ENCODE measurements at regions not wholly inside any gene's neighbourhood (a gene's known extent, or its start where the extent isn't known, plus 50 kb on each side); places are given as distances from the start of the nearest gene placed in this dataset.

DNA sequence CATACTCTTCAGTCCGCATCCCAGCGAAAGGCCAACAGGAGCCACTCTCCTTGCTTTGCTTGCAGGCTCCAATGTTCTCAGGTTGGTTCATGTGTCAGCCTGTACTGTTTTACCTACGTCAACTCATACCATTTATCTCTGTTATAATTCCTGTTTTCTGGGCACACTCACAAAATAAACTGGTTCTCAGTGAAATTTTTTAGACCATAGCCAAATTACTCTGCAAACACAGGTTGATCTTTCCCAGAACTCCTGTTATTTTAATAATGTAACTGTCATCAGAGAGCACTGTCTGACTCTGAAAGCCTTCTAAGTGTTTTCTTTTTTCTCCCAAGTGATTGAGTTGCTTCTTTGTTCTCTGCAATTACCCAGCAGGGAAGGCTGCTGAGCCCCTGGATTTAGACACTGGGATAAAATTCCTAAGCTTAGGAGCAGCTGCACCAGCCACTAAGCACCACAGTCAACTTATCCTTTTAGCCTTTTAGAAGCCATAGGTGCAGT lies 111.6 kb upstream of the PIEZO2 start:
- H2AFZ ChIP-seq = no peak overlapping the region
- no peak overlapping the region for H3K4me2 ChIP-seq
- H3K9me2 ChIP-seq (replicated peaks; ENCODE audit: insufficient read depth) = no peaks in the 10 kb centered on the region
- no peak overlapping the region for H3K4me3 ChIP-seq
- H3K36me3 ChIP-seq (replicated peaks; ENCODE audit: insufficient read depth, low read depth) = no peaks in the 10 kb centered on the region
- H3K27me3 ChIP-seq = no peaks in the 10 kb centered on the region
- DNase-seq (ENCODE audit: low spot score) = no peak
- WGBS (ENCODE audit: low lambda C conversion rate, missing lambda C conversion rate) = 78% methylated on average over 3 of the region's 3 CpGs
- TF ChIP-seq, protein P1, sequence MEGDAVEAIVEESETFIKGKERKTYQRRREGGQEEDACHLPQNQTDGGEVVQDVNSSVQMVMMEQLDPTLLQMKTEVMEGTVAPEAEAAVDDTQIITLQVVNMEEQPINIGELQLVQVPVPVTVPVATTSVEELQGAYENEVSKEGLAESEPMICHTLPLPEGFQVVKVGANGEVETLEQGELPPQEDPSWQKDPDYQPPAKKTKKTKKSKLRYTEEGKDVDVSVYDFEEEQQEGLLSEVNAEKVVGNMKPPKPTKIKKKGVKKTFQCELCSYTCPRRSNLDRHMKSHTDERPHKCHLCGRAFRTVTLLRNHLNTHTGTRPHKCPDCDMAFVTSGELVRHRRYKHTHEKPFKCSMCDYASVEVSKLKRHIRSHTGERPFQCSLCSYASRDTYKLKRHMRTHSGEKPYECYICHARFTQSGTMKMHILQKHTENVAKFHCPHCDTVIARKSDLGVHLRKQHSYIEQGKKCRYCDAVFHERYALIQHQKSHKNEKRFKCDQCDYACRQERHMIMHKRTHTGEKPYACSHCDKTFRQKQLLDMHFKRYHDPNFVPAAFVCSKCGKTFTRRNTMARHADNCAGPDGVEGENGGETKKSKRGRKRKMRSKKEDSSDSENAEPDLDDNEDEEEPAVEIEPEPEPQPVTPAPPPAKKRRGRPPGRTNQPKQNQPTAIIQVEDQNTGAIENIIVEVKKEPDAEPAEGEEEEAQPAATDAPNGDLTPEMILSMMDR (IDR thresholded peaks at IDR 0.05; ENCODE audit: poor library complexity) = no peak
- TF ChIP-seq EZH2phosphoT487 (IDR thresholded peaks at IDR 0.05; ENCODE audit: low read depth, severe bottlenecking, unreplicated experiment) = no peak
- TF ChIP-seq EZH2 (IDR thresholded peaks at IDR 0.05; ENCODE audit: borderline replicate concordance) = no peak
- no peaks in the 10 kb centered on the region for H3K4me1 ChIP-seq (ENCODE audit: insufficient read depth)
- H3K9me3 ChIP-seq (ENCODE audit: low read depth) = no peaks in the 10 kb centered on the region
- no peak overlapping the region for H3K27ac ChIP-seq
- no peaks in the 10 kb centered on the region for H3K79me2 ChIP-seq
- H4K20me1 ChIP-seq (ENCODE audit: insufficient read depth, poor library complexity, severe bottlenecking) = no peaks in the 10 kb centered on the region

DNA sequence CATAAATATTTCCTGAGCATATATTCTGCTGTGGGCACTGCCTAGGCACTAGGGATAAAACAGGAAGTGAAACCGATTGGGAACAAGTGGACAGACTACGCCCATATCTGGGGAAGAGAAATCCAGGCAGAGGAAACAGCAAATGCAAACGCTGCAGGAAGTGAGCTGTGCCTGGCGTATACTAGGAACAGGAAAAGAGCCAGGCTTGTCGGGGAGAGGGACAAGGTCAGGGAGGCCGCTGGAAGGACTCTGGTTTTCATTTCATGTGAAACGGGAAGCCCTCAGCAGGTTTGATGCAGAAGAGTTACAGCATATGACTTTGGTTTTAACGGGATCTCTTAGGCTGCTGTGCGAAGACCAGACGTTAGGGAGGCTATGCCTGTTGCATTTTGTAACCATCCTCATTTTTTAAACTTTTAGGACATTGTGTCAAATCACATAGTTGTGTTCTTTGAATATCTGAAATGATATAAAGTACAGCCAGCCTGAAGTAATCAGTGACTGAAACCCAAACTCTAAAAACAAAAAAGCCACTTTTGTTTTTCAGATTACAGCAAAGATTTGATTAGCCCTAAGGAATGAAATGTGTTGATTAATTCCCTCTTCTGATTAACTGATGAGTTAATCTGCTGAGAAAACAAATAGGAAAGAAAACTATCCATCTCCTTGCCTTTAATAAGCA lies 110.2 kb upstream of the PIEZO2 start:
- no peak overlapping the region for H3K4me2 ChIP-seq
- no peaks in the 10 kb centered on the region for H3K27me3 ChIP-seq
- H3K79me2 ChIP-seq = no peaks in the 10 kb centered on the region
- no peak overlapping the region for H3K27ac ChIP-seq
- no peak for TF ChIP-seq EZH2 (IDR thresholded peaks at IDR 0.05; ENCODE audit: borderline replicate concordance)
- TF ChIP-seq, protein P1 (IDR thresholded peaks at IDR 0.05; ENCODE audit: poor library complexity) = no peak
- TF ChIP-seq EZH2phosphoT487 (IDR thresholded peaks at IDR 0.05; ENCODE audit: low read depth, severe bottlenecking, unreplicated experiment) = no peak
- 61% methylated on average over 10 of the region's 10 CpGs for WGBS (ENCODE audit: low lambda C conversion rate, missing lambda C conversion rate)
- no peaks in the 10 kb centered on the region for H3K36me3 ChIP-seq (replicated peaks; ENCODE audit: insufficient read depth, low read depth)
- no peak for DNase-seq (ENCODE audit: low spot score)
- H3K9me2 ChIP-seq (replicated peaks; ENCODE audit: insufficient read depth) = no peaks in the 10 kb centered on the region
- no peak overlapping the region for H3K4me3 ChIP-seq
- H4K20me1 ChIP-seq (ENCODE audit: insufficient read depth, poor library complexity, severe bottlenecking) = no peaks in the 10 kb centered on the region
- H3K4me1 ChIP-seq (ENCODE audit: insufficient read depth) = no peaks in the 10 kb centered on the region
- no peaks in the 10 kb centered on the region for H3K9me3 ChIP-seq (ENCODE audit: low read depth)
- H2AFZ ChIP-seq = no peak overlapping the region

DNA sequence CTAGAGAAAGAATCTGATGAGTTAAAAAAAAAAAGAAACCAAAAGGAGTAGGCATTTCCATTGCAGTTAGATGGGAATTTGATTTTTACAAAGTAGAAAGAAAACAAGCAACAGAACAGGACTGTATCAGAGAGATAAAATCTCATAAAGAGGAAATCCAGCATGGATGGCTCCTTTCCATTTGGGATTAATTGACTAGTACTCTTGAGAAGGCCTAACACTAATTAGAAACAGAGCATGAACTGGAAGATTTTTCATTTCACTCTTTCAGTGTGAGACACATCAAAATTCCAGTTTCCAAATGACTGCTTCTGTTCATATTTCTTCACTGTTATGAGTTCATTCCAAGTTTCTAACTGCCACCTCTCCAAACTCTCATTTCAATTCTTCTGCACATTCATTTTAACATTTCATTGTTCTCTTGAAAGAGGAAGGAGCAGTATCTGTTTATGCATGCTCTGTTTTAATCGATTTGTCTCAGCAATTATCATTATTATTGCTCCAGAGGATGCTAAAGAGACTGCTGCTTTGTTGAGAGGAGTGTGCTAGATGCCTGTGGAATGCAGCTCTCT lies 108.8 kb upstream of the PIEZO2 start:
- no peaks in the 10 kb centered on the region for H3K36me3 ChIP-seq (replicated peaks; ENCODE audit: insufficient read depth, low read depth)
- no peaks in the 10 kb centered on the region for H3K9me2 ChIP-seq (replicated peaks; ENCODE audit: insufficient read depth)
- H3K27ac ChIP-seq = no peak overlapping the region
- no peaks in the 10 kb centered on the region for H3K4me1 ChIP-seq (ENCODE audit: insufficient read depth)
- H3K9me3 ChIP-seq (ENCODE audit: low read depth) = no peaks in the 10 kb centered on the region
- no peaks in the 10 kb centered on the region for H4K20me1 ChIP-seq (ENCODE audit: insufficient read depth, poor library complexity, severe bottlenecking)
- H3K27me3 ChIP-seq = no peaks in the 10 kb centered on the region
- no peak for TF ChIP-seq EZH2 (IDR thresholded peaks at IDR 0.05; ENCODE audit: borderline replicate concordance)
- TF ChIP-seq, protein P1 (IDR thresholded peaks at IDR 0.05; ENCODE audit: poor library complexity) = no peak
- TF ChIP-seq EZH2phosphoT487 (IDR thresholded peaks at IDR 0.05; ENCODE audit: low read depth, severe bottlenecking, unreplicated experiment) = no peak
- WGBS (ENCODE audit: low lambda C conversion rate, missing lambda C conversion rate) = 75% methylated on average over 1 of the region's 1 CpG
- H3K4me3 ChIP-seq = no peak overlapping the region
- H2AFZ ChIP-seq = no peak overlapping the region
- H3K79me2 ChIP-seq = no peaks in the 10 kb centered on the region
- H3K4me2 ChIP-seq = no peak overlapping the region
- DNase-seq (ENCODE audit: low spot score) = no peak

All from hepatocyte (in vitro differentiated cells).